ENCODE measurements at regions not wholly inside any gene's neighbourhood (a gene's known extent, or its start where the extent isn't known, plus 50 kb on each side); places are given as distances from the start of the nearest gene placed in this dataset.

DNA sequence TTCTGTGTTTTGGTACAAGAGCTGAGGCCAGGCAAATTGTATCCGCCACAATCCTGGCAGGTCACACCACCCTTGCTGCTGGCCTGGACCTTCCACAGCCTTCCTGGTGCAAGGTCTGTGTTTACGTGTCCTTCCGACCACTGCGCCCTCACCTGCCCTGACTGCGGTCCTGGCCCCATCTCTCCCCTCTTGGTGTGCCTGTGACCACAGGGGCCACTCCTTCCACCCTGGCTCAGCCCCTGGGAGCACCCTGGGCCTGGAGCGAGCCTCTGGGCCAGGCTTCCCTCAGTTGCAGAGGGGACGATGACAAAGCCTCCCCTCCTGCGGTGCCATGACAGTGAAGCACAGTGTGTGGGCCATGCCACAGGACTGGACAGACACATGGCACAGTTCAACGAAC is 104.5 kb downstream of the PLXNA1 start:
- Histone ChIP-seq H3K9ac (ENCODE audit: low read depth in 1 of 2, low read length in 2 of 2) (no peak overlapping the region), H3K27ac (ENCODE audit: low read depth in 2 of 2, low read length in 2 of 2) (no peak overlapping the region), H3K36me3 (ENCODE audit: control insufficient read depth in 2 of 2, insufficient read depth in 2 of 2, low read length in 2 of 2) (no peaks in the 10 kb centered on the region), H3K4me3 (ENCODE audit: low read length in 2 of 2) (no peak overlapping the region), H3K27me3 (ENCODE audit: control insufficient read depth in 2 of 2, insufficient read depth in 2 of 2, low read length in 2 of 2) (no peaks in the 10 kb centered on the region), H3K9me3 (ENCODE audit: control insufficient read depth in 2 of 2, low read length in 2 of 2) (no peaks in the 10 kb centered on the region), H3K4me1 (ENCODE audit: control insufficient read depth in 2 of 2, insufficient read depth in 2 of 2, low read length in 2 of 2) (no peaks in the 10 kb centered on the region)

DNA sequence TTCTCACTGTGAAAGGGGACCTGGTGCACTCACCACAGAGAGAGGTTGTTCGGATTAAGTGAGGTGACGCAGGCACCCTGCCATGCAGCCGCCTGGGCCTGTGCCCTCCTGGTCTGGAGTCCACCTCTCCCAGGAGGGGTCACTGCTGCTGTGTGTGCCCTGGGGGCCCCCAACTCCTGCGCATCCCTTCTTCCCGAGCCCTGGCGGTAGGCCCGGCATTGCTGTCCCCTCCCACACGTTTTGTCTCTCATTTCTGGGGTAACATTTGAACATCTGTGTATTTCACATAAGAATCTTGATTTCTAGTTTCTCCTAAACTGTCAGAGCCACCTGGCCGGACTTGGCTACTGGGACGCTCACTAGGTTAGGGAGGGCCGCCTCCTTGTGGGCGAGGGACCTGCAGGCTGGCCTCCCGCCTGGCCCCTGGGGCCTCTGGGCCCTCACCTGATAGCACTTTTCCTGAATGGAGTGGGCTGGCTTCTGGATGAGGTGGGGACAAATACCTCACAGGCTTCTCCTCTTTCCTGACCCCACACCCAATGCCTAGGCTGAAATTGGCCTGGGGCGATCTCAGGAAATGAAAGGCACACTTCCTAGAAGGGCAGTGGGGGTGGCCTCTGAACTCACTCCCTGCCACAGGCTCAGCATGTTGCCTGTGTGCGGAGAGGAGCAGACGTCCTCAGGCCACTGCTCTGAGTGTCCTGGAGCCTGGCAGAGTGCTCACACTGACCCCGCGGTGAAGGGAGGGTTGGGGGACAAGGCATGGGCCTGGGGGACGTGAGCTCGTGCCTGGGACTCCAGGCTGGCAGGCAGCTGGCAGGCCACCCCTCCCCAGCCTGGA is 104.2 kb upstream of the PRR23E start:
- Histone ChIP-seq H3K9ac (ENCODE audit: low read depth in 1 of 2, low read length in 2 of 2) (no peak overlapping the region), H3K27me3 (ENCODE audit: control insufficient read depth in 2 of 2, insufficient read depth in 2 of 2, low read length in 2 of 2) (no peaks in the 10 kb centered on the region), H3K4me1 (ENCODE audit: control insufficient read depth in 2 of 2, insufficient read depth in 2 of 2, low read length in 2 of 2) (no peaks in the 10 kb centered on the region), H3K4me3 (ENCODE audit: low read length in 2 of 2) (no peak overlapping the region), H3K36me3 (ENCODE audit: control insufficient read depth in 2 of 2, insufficient read depth in 2 of 2, low read length in 2 of 2) (no peaks in the 10 kb centered on the region), H3K27ac (ENCODE audit: low read depth in 2 of 2, low read length in 2 of 2) (no peak overlapping the region), H3K9me3 (ENCODE audit: control insufficient read depth in 2 of 2, low read length in 2 of 2) (no peaks in the 10 kb centered on the region)

DNA sequence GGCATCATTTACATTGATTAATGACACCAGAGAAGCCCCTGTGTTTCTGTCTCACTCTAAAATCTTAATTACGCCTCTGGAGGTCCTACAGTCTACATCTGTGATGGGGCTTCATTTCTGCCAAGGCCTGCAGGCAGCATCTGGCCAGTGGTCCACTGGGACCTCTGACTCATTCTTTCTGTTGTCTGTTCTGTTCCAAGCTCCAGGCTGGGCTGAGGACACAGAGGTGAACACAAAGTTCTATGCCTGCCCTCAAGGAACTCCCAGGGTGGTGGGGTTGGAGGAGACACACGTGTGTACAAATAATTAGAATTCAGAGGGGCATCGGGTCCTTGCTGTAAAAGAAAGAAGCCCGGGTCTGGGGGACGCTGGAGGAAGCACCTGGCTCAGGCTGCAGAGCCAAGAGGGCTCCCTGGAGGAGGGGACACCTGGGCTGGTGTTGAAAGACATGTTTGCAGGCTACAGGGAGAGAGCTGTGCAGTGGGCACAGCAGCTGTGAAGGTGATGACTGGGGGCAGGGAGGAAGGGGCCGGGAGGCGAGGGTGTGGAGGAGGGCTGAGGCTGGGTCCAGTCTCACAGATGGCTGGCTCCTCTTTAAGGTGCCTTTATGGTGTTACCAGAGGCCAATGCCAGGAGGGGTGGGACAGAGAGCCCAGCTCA is 103.3 kb upstream of the PRR23E start:
- H3K27me3 ChIP-seq (ENCODE audit: control insufficient read depth in 2 of 2, insufficient read depth in 2 of 2, low read length in 2 of 2), result no peaks in the 10 kb centered on the region
- no peaks in the 10 kb centered on the region for H3K9me3 ChIP-seq (ENCODE audit: control insufficient read depth in 2 of 2, low read length in 2 of 2)
- H3K4me1 ChIP-seq (ENCODE audit: control insufficient read depth in 2 of 2, insufficient read depth in 2 of 2, low read length in 2 of 2), result no peaks in the 10 kb centered on the region
- no peaks in the 10 kb centered on the region for H3K36me3 ChIP-seq (ENCODE audit: control insufficient read depth in 2 of 2, insufficient read depth in 2 of 2, low read length in 2 of 2)
- H3K27ac ChIP-seq (ENCODE audit: low read depth in 2 of 2, low read length in 2 of 2), result no peak overlapping the region
- H3K9ac ChIP-seq (ENCODE audit: low read depth in 1 of 2, low read length in 2 of 2), result no peak overlapping the region
- H3K4me3 ChIP-seq (ENCODE audit: low read length in 2 of 2), result no peak overlapping the region

DNA sequence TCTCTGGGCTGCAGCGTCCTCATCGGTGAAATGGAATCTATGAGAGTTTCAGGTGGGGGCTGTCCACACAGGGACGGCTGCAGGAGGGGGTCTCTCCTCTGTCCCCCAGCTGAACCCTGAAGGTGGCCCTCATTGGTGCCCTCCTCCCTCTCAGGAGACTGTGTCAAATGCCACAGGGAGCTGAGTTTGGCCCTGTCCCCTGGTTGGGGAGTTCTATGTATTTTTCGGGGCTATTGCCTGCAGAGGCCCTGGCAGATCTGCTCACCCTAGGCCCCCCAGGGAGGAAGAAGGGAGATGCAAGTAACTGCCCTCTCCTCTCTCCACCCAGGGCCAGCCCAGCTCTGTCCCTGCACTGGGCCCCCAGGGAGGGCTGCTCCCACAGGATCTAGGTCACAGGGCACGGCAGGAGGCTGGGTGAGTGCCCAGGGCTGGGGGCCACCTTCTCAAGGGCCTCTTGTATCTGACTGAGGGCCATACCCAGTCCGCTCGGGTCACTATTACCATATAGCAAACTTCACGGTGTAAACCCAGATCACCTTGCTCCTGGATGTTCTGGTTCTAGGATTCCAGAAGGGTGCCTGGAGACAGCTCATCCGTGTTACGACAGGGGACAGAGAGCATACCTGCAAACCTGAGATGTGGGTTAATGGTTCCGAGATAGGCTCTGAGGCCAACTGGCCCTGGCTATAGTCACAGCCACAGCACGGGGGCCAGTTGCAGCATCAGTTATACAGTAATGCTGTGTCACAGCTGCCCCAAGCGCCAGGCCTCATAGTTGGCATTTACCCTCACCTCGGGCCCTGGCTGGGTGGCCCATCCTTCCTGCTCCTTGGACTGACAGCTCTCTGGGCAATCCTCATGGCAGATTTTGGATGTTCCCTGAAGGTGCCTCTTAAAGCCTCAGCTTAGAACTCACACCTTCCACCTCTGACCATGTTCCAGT is 102.4 kb upstream of the PRR23E start:
- Histone ChIP-seq H3K9me3 (ENCODE audit: control insufficient read depth in 2 of 2, low read length in 2 of 2) (no peaks in the 10 kb centered on the region), H3K4me1 (ENCODE audit: control insufficient read depth in 2 of 2, insufficient read depth in 2 of 2, low read length in 2 of 2) (no peaks in the 10 kb centered on the region), H3K9ac (ENCODE audit: low read depth in 1 of 2, low read length in 2 of 2) (no peak overlapping the region), H3K27me3 (ENCODE audit: control insufficient read depth in 2 of 2, insufficient read depth in 2 of 2, low read length in 2 of 2) (no peaks in the 10 kb centered on the region), H3K36me3 (ENCODE audit: control insufficient read depth in 2 of 2, insufficient read depth in 2 of 2, low read length in 2 of 2) (no peaks in the 10 kb centered on the region), H3K27ac (ENCODE audit: low read depth in 2 of 2, low read length in 2 of 2) (no peak overlapping the region), H3K4me3 (ENCODE audit: low read length in 2 of 2) (no peak overlapping the region)

DNA sequence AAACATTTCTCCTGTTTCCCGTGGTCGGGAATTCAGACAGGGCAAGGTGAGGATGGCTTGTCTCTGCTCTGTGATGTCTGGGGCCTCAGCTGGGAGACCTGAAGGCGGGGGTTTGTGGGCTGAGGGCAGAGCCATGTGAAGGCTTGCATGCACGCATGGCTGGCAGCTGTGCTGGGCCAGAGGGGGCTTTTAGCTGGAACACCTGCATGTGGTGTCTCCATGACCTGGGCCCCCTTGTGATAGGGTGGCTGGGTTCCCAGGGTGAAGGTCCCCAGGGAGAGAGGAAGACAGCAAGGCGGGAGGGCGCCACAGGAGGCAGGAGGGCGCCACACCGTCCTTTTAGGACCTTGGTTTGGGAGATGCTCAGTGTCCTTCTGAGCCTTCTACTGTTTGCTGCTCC is 101.6 kb upstream of the PRR23E start:
- no peaks in the 10 kb centered on the region for H3K36me3 ChIP-seq (ENCODE audit: control insufficient read depth in 2 of 2, insufficient read depth in 2 of 2, low read length in 2 of 2)
- no peak overlapping the region for H3K27ac ChIP-seq (ENCODE audit: low read depth in 2 of 2, low read length in 2 of 2)
- H3K9ac ChIP-seq (ENCODE audit: low read depth in 1 of 2, low read length in 2 of 2), result no peak overlapping the region
- H3K4me1 ChIP-seq (ENCODE audit: control insufficient read depth in 2 of 2, insufficient read depth in 2 of 2, low read length in 2 of 2), result no peaks in the 10 kb centered on the region
- no peaks in the 10 kb centered on the region for H3K27me3 ChIP-seq (ENCODE audit: control insufficient read depth in 2 of 2, insufficient read depth in 2 of 2, low read length in 2 of 2)
- H3K4me3 ChIP-seq (ENCODE audit: low read length in 2 of 2), result no peak overlapping the region
- H3K9me3 ChIP-seq (ENCODE audit: control insufficient read depth in 2 of 2, low read length in 2 of 2), result no peaks in the 10 kb centered on the region

DNA sequence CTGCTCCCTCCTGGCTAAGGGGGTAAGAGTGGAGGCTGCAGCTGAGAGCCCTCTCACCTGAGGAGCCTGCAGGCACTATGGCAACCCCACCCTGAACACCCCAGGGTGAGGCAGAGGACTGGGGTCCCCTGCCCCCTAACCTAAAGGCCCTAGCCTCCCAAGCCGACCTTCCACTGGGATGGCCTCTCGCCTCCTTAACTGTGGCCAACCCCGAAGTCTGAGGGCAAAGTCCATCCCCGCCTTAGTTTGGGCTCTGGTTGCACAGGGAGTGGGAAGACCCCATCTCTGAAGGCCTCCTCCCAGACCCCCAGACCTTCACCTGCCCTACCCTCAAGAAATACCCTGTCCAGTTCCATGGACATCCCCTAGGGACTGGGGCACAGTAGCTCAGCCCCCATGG is 100.6 kb upstream of the PRR23E start:
- Histone ChIP-seq H3K9ac (ENCODE audit: low read depth in 1 of 2, low read length in 2 of 2) (no peak overlapping the region), H3K9me3 (ENCODE audit: control insufficient read depth in 2 of 2, low read length in 2 of 2) (no peaks in the 10 kb centered on the region), H3K4me3 (ENCODE audit: low read length in 2 of 2) (no peak overlapping the region)

DNA sequence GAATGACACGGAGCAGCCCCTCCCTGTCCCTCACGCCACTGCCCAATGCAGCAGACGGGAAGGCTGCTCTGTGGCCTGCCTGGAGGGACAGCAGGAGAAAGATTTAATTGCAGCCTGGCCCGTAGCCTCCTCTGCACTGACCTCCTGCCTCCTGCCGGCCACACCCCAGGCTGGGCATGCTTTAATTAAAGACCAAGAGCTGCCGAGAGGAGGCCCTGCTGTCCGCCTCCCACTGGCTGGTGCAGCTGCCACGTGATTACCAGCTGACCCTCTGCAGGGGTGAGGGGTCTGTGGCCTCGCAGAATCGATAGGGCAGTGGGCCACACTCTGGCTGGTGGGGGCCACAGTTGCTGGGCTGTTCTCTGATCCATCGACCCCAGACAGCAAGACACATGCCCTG is 100.2 kb upstream of the PRR23E start:
- Histone ChIP-seq H3K4me1 (ENCODE audit: control insufficient read depth in 2 of 2, insufficient read depth in 2 of 2, low read length in 2 of 2) (no peaks in the 10 kb centered on the region), H3K27ac (ENCODE audit: low read depth in 2 of 2, low read length in 2 of 2) (no peak overlapping the region), H3K27me3 (ENCODE audit: control insufficient read depth in 2 of 2, insufficient read depth in 2 of 2, low read length in 2 of 2) (no peaks in the 10 kb centered on the region), H3K9me3 (ENCODE audit: control insufficient read depth in 2 of 2, low read length in 2 of 2) (no peaks in the 10 kb centered on the region), H3K4me3 (ENCODE audit: low read length in 2 of 2) (no peak overlapping the region), H3K9ac (ENCODE audit: low read depth in 1 of 2, low read length in 2 of 2) (no peak overlapping the region), H3K36me3 (ENCODE audit: control insufficient read depth in 2 of 2, insufficient read depth in 2 of 2, low read length in 2 of 2) (no peaks in the 10 kb centered on the region)

More for the DNA sequence above, 100.6 kb upstream of the PRR23E start:
- H3K4me1 ChIP-seq (ENCODE audit: control insufficient read depth in 2 of 2, insufficient read depth in 2 of 2, low read length in 2 of 2), result no peaks in the 10 kb centered on the region
- H3K36me3 ChIP-seq (ENCODE audit: control insufficient read depth in 2 of 2, insufficient read depth in 2 of 2, low read length in 2 of 2), result no peaks in the 10 kb centered on the region
- no peaks in the 10 kb centered on the region for H3K27me3 ChIP-seq (ENCODE audit: control insufficient read depth in 2 of 2, insufficient read depth in 2 of 2, low read length in 2 of 2)
- no peak overlapping the region for H3K27ac ChIP-seq (ENCODE audit: low read depth in 2 of 2, low read length in 2 of 2)

- no peaks in the 10 kb centered on the region for H3K36me3 ChIP-seq (ENCODE audit: control insufficient read depth in 2 of 2, insufficient read depth in 2 of 2, low read length in 2 of 2)
- no peak overlapping the region for H3K4me3 ChIP-seq (ENCODE audit: low read length in 2 of 2)
- H3K4me1 ChIP-seq (ENCODE audit: control insufficient read depth in 2 of 2, insufficient read depth in 2 of 2, low read length in 2 of 2), result no peaks in the 10 kb centered on the region
- no peak overlapping the region for H3K9ac ChIP-seq (ENCODE audit: low read depth in 1 of 2, low read length in 2 of 2)
- no peak overlapping the region for H3K27ac ChIP-seq (ENCODE audit: low read depth in 2 of 2, low read length in 2 of 2)
- H3K9me3 ChIP-seq (ENCODE audit: control insufficient read depth in 2 of 2, low read length in 2 of 2), result no peaks in the 10 kb centered on the region
- no peaks in the 10 kb centered on the region for H3K27me3 ChIP-seq (ENCODE audit: control insufficient read depth in 2 of 2, insufficient read depth in 2 of 2, low read length in 2 of 2)
These were observed 99.6 kb upstream of the PRR23E start for GRCh38 chr3:127093312-127093711.

- Histone ChIP-seq H3K36me3 (ENCODE audit: control insufficient read depth in 2 of 2, insufficient read depth in 2 of 2, low read length in 2 of 2) (no peaks in the 10 kb centered on the region), H3K4me3 (ENCODE audit: low read length in 2 of 2) (no peak overlapping the region), H3K4me1 (ENCODE audit: control insufficient read depth in 2 of 2, insufficient read depth in 2 of 2, low read length in 2 of 2) (no peaks in the 10 kb centered on the region), H3K27ac (ENCODE audit: low read depth in 2 of 2, low read length in 2 of 2) (no peak overlapping the region), H3K9ac (ENCODE audit: low read depth in 1 of 2, low read length in 2 of 2) (no peak overlapping the region), H3K27me3 (ENCODE audit: control insufficient read depth in 2 of 2, insufficient read depth in 2 of 2, low read length in 2 of 2) (no peaks in the 10 kb centered on the region), H3K9me3 (ENCODE audit: control insufficient read depth in 2 of 2, low read length in 2 of 2) (no peaks in the 10 kb centered on the region)
These were observed 97.2 kb upstream of the PRR23E start for GRCh38 chr3:127095774-127096173.

All from mucosa of rectum (tissue), 2 donors.